WERI-Rb-1 (cell line): ENCODE measurements at regions not wholly inside any gene's neighbourhood (a gene's known extent, or its start where the extent isn't known, plus 50 kb on each side); places are given as distances from the start of the nearest gene placed in this dataset.

Experiments used
- DNase-seq: peaks from one replicate; pipeline ENCODE4 v3.0.0-alpha.2; 2020
- H3K27ac ChIP-seq: fragments of 250-450 bp; sonication (Bioruptor Pico); 2 replicates; pipeline ENCODE4 v1.5.1; 2020; ENCODE audit warnings: mild to moderate bottlenecking, moderate library complexity
- H3K27me3 ChIP-seq: fragments of 250-450 bp; sonication (Bioruptor Pico); 2 replicates; pipeline ENCODE4 v1.5.1; 2021; ENCODE audit warnings: mild to moderate bottlenecking, low read depth, moderate library complexity; ENCODE audit not compliant: insufficient read depth, severe bottlenecking
- H3K36me3 ChIP-seq: fragments of 250-450 bp; sonication (Bioruptor Pico); 2 replicates; pipeline ENCODE4 v1.5.1; 2020; ENCODE audit warnings: mild to moderate bottlenecking, moderate library complexity
- H3K4me3 ChIP-seq: 2 replicates; pipeline ENCODE4 v1.5.1; 2011; ENCODE audit warnings: low read depth, mild to moderate bottlenecking, control low read depth, low read length
- H3K9me3 ChIP-seq: fragments of 250-450 bp; sonication (Bioruptor Pico); 2 replicates; pipeline ENCODE4 v1.5.1; 2021; ENCODE audit warnings: mild to moderate bottlenecking, moderate library complexity; ENCODE audit not compliant: severe bottlenecking
- CTCF ChIP-seq: IDR thresholded peaks from 2 replicates; pipeline ENCODE4 v1.5.1; 2011; ENCODE audit warnings: low read depth, mild to moderate bottlenecking, control low read depth, inconsistent platforms, low read length

DNA sequence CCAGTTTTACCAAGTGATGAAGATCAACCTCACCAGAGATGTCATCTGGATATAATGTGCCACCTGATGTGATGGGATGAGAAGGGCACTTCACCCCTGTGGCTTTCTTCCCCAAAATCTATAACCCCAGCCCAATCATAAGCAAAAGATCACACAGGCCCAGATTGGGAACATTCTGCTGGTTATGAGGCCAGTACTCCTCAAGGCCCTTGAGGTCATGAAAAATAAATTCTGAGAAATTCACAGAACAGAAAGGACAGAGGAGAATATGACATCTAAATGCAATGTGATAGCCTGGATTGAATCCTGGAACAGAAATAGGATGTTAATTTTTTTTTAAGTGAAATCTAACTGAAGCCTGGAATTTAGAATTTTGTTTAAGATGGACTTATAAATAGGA is 243.5 kb downstream of the CBLN4 start:
- H3K36me3 ChIP-seq = no peaks in the 10 kb centered on the region
- no peak for TF ChIP-seq CTCF
- DNase-seq = no peak
- no peak overlapping the region for H3K4me3 ChIP-seq
- H3K27me3 ChIP-seq = peaks cover 28% of the 10 kb centered on the region
- H3K27ac ChIP-seq = no peak overlapping the region
- peaks cover 3% of the 10 kb centered on the region for H3K9me3 ChIP-seq

GRCh38 chr20:55761100-55761499 is 244.2 kb downstream of the CBLN4 start:
- H3K9me3 ChIP-seq = peaks cover 3% of the 10 kb centered on the region
- no peak overlapping the region for H3K4me3 ChIP-seq
- H3K27me3 ChIP-seq = peaks cover 28% of the 10 kb centered on the region
- H3K27ac ChIP-seq = no peak overlapping the region
- no peak for DNase-seq
- TF ChIP-seq CTCF = no peak
- no peaks in the 10 kb centered on the region for H3K36me3 ChIP-seq

DNA sequence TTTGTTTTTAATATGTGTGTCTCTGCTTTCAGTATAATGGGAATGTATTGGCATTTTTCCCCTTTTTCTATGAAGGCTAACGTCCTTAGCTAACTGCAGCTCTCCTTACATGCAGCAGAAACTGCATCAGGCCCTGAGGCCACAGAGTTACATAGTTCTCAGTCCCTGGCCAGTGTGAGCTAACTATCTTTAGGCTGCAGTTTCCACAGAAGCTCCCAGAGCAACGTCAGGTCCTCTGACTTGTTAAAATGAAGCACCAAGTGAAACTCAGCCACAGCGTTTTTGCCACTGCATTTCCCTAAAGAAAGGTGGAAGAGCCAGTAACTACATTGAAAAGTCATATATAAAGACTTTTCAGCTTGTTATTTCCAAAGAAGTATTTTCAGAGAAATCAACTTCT is 244.7 kb downstream of the CBLN4 start:
- Histone ChIP-seq H3K36me3 (no peaks in the 10 kb centered on the region), H3K27me3 (peaks cover 28% of the 10 kb centered on the region), H3K9me3 (peaks cover 3% of the 10 kb centered on the region), H3K27ac (no peak overlapping the region), H3K4me3 (no peak overlapping the region)
- DNase-seq = no peak
- TF ChIP-seq CTCF = no peak

- H3K27me3 ChIP-seq = peaks cover 25% of the 10 kb centered on the region
- H3K4me3 ChIP-seq = no peak overlapping the region
- H3K36me3 ChIP-seq = no peaks in the 10 kb centered on the region
- no peak overlapping the region for H3K27ac ChIP-seq
- DNase-seq = no peak
- no peak for TF ChIP-seq CTCF
- H3K9me3 ChIP-seq = no peaks in the 10 kb centered on the region
Observed at GRCh38 chr20:55755861-55756260, 249.5 kb downstream of the CBLN4 start.

- H3K27me3 ChIP-seq = peaks cover 24% of the 10 kb centered on the region
- no peak for DNase-seq
- TF ChIP-seq CTCF = no peak
- no peak overlapping the region for H3K4me3 ChIP-seq
- no peaks in the 10 kb centered on the region for H3K36me3 ChIP-seq
- no peak overlapping the region for H3K27ac ChIP-seq
- H3K9me3 ChIP-seq = no peaks in the 10 kb centered on the region
Observed at GRCh38 chr20:55755411-55755810, 249.9 kb downstream of the CBLN4 start.

DNA sequence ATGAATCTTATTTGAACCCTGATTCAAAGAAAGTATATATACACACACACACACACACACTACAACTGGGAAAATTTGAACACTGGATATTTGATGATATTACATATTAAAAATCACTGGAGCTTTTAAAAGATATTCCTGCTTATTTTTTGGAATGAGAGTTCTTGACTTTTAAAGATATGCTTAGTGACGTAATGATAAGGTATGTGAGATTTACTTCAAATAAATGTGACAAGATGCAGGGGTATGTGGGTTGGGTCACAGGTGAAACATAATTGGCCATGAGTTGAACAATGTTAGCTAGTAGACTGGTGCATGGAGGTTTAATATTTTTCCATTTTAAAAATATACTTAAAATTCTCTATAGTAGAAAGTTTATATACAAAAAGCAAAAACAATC is 258.6 kb downstream of the CBLN4 start:
- no peak for DNase-seq
- peaks cover 40% of the 10 kb centered on the region for H3K27me3 ChIP-seq
- no peaks in the 10 kb centered on the region for H3K9me3 ChIP-seq
- TF ChIP-seq CTCF = no peak
- no peak overlapping the region for H3K4me3 ChIP-seq
- no peaks in the 10 kb centered on the region for H3K36me3 ChIP-seq
- no peak overlapping the region for H3K27ac ChIP-seq
